SK-N-SH treated with all-trans-retinoic acid at 6 μM for 48 hours (cell line): ENCODE measurements at regions not wholly inside any gene's neighbourhood (a gene's known extent, or its start where the extent isn't known, plus 50 kb on each side); places are given as distances from the start of the nearest gene placed in this dataset.

Experiments used
- ATAC-seq: fragments of 200-7000 bp; cut with Tn5 transposase; 3 replicates; pipeline ENCODE4 v1.9.1; 2020; ENCODE audit warnings: mild to moderate bottlenecking, moderate library complexity
- ARNTL ChIP-seq: fragments of 450-650 bp; formaldehyde crosslinking; IDR thresholded peaks from 2 replicates; pipeline ENCODE4 v1.5.0; 2020; ENCODE audit warnings: low read depth, mild to moderate bottlenecking, moderate library complexity, borderline replicate concordance
- BACH2 ChIP-seq: fragments of 250-450 bp; sonication (Bioruptor Pico); IDR thresholded peaks from 2 replicates; pipeline ENCODE4 v1.9.0; 2021; ENCODE audit warnings: mild to moderate bottlenecking, borderline replicate concordance
- CSDC2 ChIP-seq: fragments of 250-450 bp; sonication (Bioruptor Pico); IDR thresholded peaks from 2 replicates; pipeline ENCODE4 v1.5.0; 2020; ENCODE audit warnings: mild to moderate bottlenecking, moderate library complexity
- CSRNP3 ChIP-seq: fragments of 250-450 bp; sonication (Bioruptor Pico); IDR thresholded peaks from 2 replicates; pipeline ENCODE4 v1.5.1; 2021; ENCODE audit warnings: mild to moderate bottlenecking, moderate library complexity
- ESRRG ChIP-seq: fragments of 250-450 bp; sonication (Bioruptor Pico); IDR thresholded peaks from 2 replicates; pipeline ENCODE4 v1.6.1; 2021; ENCODE audit warnings: mild to moderate bottlenecking
- GLIS3 ChIP-seq: fragments of 250-450 bp; sonication (Bioruptor Pico); IDR thresholded peaks from 2 replicates; pipeline ENCODE4 v1.5.0; 2020; ENCODE audit warnings: mild to moderate bottlenecking, moderate library complexity
- ISL1 ChIP-seq: fragments of 250-450 bp; sonication (Bioruptor Pico); IDR thresholded peaks from 2 replicates; pipeline ENCODE4 v2.1.2; 2022; ENCODE audit warnings: mild to moderate bottlenecking, moderate library complexity
- OSR1 ChIP-seq: fragments of 250-450 bp; sonication (Bioruptor Pico); IDR thresholded peaks from 2 replicates; pipeline ENCODE4 v1.8.0; 2022; ENCODE audit warnings: moderate library complexity, mild to moderate bottlenecking, inconsistent platforms
- PATZ1 ChIP-seq: fragments of 250-450 bp; sonication (Bioruptor Pico); IDR thresholded peaks from 2 replicates; pipeline ENCODE4 v1.8.0; 2020; ENCODE audit warnings: mild to moderate bottlenecking, moderate library complexity, borderline replicate concordance
- PPARA ChIP-seq: fragments of 250-450 bp; sonication (Bioruptor Pico); IDR thresholded peaks from 2 replicates; pipeline ENCODE4 v1.5.0; 2020; ENCODE audit warnings: mild to moderate bottlenecking, borderline replicate concordance
- SNAI2 ChIP-seq: fragments of 250-450 bp; sonication (Bioruptor Pico); IDR thresholded peaks from 2 replicates; pipeline ENCODE4 v1.5.0; 2020; ENCODE audit warnings: mild to moderate bottlenecking, moderate library complexity
- TCF4 ChIP-seq: fragments of 250-450 bp; sonication (Bioruptor Pico); IDR thresholded peaks from 2 replicates; pipeline ENCODE4 v1.8.0; 2021; ENCODE audit warnings: mild to moderate bottlenecking, moderate library complexity, borderline replicate concordance
- TOX ChIP-seq: fragments of 250-450 bp; sonication (Bioruptor Pico); IDR thresholded peaks from 2 replicates; pipeline ENCODE4 v1.8.0; 2021; ENCODE audit warnings: mild to moderate bottlenecking, moderate library complexity, borderline replicate concordance
- ZC3H10 ChIP-seq: fragments of 250-450 bp; sonication (Bioruptor Pico); IDR thresholded peaks from 2 replicates; pipeline ENCODE4 v1.5.1; 2021; ENCODE audit warnings: mild to moderate bottlenecking, moderate library complexity
- ZFP3 ChIP-seq: fragments of 250-450 bp; sonication (Bioruptor Pico); IDR thresholded peaks from 2 replicates; pipeline ENCODE4 v1.5.0; 2020; ENCODE audit warnings: mild to moderate bottlenecking, moderate library complexity
- ZFP30 ChIP-seq: fragments of 450-650 bp; formaldehyde crosslinking; IDR thresholded peaks from 2 replicates; pipeline ENCODE4 v1.5.0; 2022; ENCODE audit warnings: mild to moderate bottlenecking, moderate library complexity
- ZNF565 ChIP-seq: fragments of 450-650 bp; formaldehyde crosslinking; conservative IDR thresholded peaks from 2 replicates; pipeline ENCODE4 v1.5.0; 2020; ENCODE audit warnings: low read depth, mild to moderate bottlenecking, moderate library complexity
- ZNF70 ChIP-seq: fragments of 450-650 bp; formaldehyde crosslinking; IDR thresholded peaks from 2 replicates; pipeline ENCODE4 v1.5.0; 2020; ENCODE audit warnings: mild to moderate bottlenecking, moderate library complexity
- ZNF8 ChIP-seq: fragments of 450-650 bp; formaldehyde crosslinking; IDR thresholded peaks from 2 replicates; pipeline ENCODE4 v1.5.0; 2020; ENCODE audit warnings: mild to moderate bottlenecking, moderate library complexity
- TF ChIP-seq, protein P1 (sequence below): fragments of 250-450 bp; sonication (Bioruptor Pico); IDR thresholded peaks from 2 replicates; pipeline ENCODE4 v1.5.1; 2020; ENCODE audit warnings: low read depth, mild to moderate bottlenecking, moderate library complexity

DNA sequence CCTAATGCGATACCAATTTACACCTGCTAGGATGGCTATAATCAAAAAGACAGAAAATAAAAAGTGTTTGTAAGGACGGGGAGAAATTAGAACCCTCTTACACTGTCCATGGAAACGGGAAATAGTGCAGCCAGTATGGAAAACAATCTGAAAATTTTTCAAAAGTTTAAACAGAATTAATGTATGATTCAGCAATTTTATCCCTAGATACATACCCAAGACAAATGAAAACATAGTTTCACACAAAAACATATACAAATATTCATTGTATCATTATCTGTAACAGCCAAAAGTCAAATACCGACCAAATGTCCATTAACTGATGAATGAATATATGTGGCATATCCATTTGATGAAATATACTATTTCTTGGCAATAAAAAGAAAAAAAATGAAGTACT, 313.5 kb upstream of the GYPC start:
- no peak for TF ChIP-seq CSRNP3
- TF ChIP-seq, all 23 proteins: peak for 0
- ATAC-seq, result no peak

- ATAC-seq, result no peak
- TF ChIP-seq ZC3H10 (CRISPR knock-in tag) (no peak), BACH2 (CRISPR knock-in tag) (no peak), ISL1 (CRISPR knock-in tag) (no peak), CSRNP3 (no peak), PATZ1 (CRISPR knock-in tag) (no peak), ESRRG (no peak), ZFP3 (CRISPR knock-in tag) (no peak), CSDC2 (CRISPR knock-in tag) (no peak), ZFP30 (no peak), ZNF70 (CRISPR knock-in tag) (no peak), PPARA (CRISPR knock-in tag) (no peak), OSR1 (no peak), SNAI2 (no peak), GLIS3 (CRISPR knock-in tag) (no peak), TOX (CRISPR knock-in tag) (no peak), ARNTL (CRISPR knock-in tag) (no peak)
- TF ChIP-seq, protein P1, sequence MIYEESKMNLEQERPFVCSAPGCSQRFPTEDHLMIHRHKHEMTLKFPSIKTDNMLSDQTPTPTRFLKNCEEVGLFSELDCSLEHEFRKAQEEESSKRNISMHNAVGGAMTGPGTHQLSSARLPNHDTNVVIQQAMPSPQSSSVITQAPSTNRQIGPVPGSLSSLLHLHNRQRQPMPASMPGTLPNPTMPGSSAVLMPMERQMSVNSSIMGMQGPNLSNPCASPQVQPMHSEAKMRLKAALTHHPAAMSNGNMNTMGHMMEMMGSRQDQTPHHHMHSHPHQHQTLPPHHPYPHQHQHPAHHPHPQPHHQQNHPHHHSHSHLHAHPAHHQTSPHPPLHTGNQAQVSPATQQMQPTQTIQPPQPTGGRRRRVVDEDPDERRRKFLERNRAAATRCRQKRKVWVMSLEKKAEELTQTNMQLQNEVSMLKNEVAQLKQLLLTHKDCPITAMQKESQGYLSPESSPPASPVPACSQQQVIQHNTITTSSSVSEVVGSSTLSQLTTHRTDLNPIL (CRISPR knock-in tag), result no peak
Measured at GRCh38 chr2:126343136-126343535, 312.8 kb upstream of the GYPC start.

- ATAC-seq, result no peak
Measured at GRCh38 chr2:126344493-126344892, 311.5 kb upstream of the GYPC start.

More at GRCh38 chr2:126344493-126344892, 311.5 kb upstream of the GYPC start:
- TF ChIP-seq ZC3H10 (CRISPR knock-in tag) (no peak), ISL1 (CRISPR knock-in tag) (no peak), ZFP30 (no peak), CSRNP3 (no peak), GLIS3 (CRISPR knock-in tag) (no peak), ZNF70 (CRISPR knock-in tag) (no peak), OSR1 (no peak), ZFP3 (CRISPR knock-in tag) (no peak), TOX (CRISPR knock-in tag) (no peak), TCF4 (CRISPR knock-in tag) (no peak), BACH2 (CRISPR knock-in tag) (no peak), ARNTL (CRISPR knock-in tag) (no peak), CSDC2 (CRISPR knock-in tag) (no peak), ESRRG (no peak), SNAI2 (no peak), ZNF8 (CRISPR knock-in tag) (no peak), ZNF565 (CRISPR knock-in tag) (no peak), PPARA (CRISPR knock-in tag) (no peak)
